ENCODE measurements at regions not wholly inside any gene's neighbourhood (a gene's known extent, or its start where the extent isn't known, plus 50 kb on each side); places are given as distances from the start of the nearest gene placed in this dataset.

DNA sequence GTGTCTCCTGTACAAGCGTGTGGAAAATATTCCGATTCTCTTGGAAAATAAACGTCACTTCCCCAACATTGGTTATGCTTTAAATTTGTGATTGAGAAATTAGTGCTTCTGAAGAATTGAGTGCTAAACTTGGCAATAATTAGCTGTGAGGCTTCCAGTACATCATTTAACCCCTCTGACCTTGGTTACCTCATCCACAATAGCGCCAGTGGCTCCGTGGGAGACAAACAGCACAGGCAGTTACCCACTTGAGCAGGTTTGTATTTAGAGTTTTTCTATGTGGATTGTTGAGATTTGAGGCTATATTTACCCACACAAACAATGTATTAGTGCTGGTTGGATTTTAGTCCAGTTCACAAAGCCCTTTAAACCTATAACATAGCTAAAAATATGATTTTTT lies 476.5 kb downstream of the NKX6-1 start:
- TF ChIP-seq EZH2 (IDR thresholded peaks at IDR 0.05; ENCODE audit: borderline replicate concordance, low read depth, low read length, severe bottlenecking) (no peak), POLR2AphosphoS5 (IDR thresholded peaks at IDR 0.05; ENCODE audit: insufficient read depth, low read depth, low read length) (no peak)
